Breast epithelium (tissue), 3 donors: ENCODE measurements at regions not wholly inside any gene's neighbourhood (a gene's known extent, or its start where the extent isn't known, plus 50 kb on each side); places are given as distances from the start of the nearest gene placed in this dataset.

ENCODE experiments used
- POLR2A ChIP-seq: fragments of 450-650 bp; IDR thresholded peaks from one replicate; pipeline ENCODE4 v1.6.1; 2016; ENCODE audit warnings: antibody characterized with exemption, mild to moderate bottlenecking, moderate library complexity
- TF ChIP-seq, protein P1 (sequence below), 3 donors: fragments of 450-650 bp; IDR thresholded peaks; one replicate each; pipeline ENCODE4 v1.5.1; 2016 to 2017; ENCODE audit warnings: antibody characterized with exemption in 3 of 3, mild to moderate bottlenecking in 3 of 3, moderate library complexity in 3 of 3

GRCh38 chr12:89253488-89253887 is 98.8 kb downstream of the DUSP6 start:
- TF ChIP-seq, protein P1, sequence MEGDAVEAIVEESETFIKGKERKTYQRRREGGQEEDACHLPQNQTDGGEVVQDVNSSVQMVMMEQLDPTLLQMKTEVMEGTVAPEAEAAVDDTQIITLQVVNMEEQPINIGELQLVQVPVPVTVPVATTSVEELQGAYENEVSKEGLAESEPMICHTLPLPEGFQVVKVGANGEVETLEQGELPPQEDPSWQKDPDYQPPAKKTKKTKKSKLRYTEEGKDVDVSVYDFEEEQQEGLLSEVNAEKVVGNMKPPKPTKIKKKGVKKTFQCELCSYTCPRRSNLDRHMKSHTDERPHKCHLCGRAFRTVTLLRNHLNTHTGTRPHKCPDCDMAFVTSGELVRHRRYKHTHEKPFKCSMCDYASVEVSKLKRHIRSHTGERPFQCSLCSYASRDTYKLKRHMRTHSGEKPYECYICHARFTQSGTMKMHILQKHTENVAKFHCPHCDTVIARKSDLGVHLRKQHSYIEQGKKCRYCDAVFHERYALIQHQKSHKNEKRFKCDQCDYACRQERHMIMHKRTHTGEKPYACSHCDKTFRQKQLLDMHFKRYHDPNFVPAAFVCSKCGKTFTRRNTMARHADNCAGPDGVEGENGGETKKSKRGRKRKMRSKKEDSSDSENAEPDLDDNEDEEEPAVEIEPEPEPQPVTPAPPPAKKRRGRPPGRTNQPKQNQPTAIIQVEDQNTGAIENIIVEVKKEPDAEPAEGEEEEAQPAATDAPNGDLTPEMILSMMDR (IDR thresholded peaks at IDR 0.05): no peak
- no peak for TF ChIP-seq POLR2A
